Thyroid gland (tissue), 4 donors: ENCODE measurements at regions not wholly inside any gene's neighbourhood (a gene's known extent, or its start where the extent isn't known, plus 50 kb on each side); places are given as distances from the start of the nearest gene placed in this dataset.

Experiments used
- CTCF ChIP-seq, 6 experiments: fragments of 200-600 bp in 3 of 6; fragments of 450-650 bp in 3 of 6; sonication (generic) in 3 of 6; IDR thresholded peaks; one replicate each; pipeline ENCODE4 v1.5.1; 2016 to 2019; ENCODE audit warnings: antibody characterized with exemption in 6 of 6, mild to moderate bottlenecking in 2 of 6, inconsistent platforms in 1 of 6, moderate library complexity in 1 of 6
- POLR2A ChIP-seq, 2 donors: fragments of 450-650 bp; IDR thresholded peaks; one replicate each; pipeline ENCODE4 v1.6.1; 2017; ENCODE audit warnings: antibody characterized with exemption in 2 of 2, mild to moderate bottlenecking in 2 of 2, moderate library complexity in 1 of 2

- TF ChIP-seq POLR2A (IDR thresholded peaks at IDR 0.05) = no peak
- no peak for TF ChIP-seq CTCF (IDR thresholded peaks at IDR 0.05)
Measured at GRCh38 chr4:66797608-66798007, 747.7 kb downstream of the CENPC start.
